ENCODE measurements at regions not wholly inside any gene's neighbourhood (a gene's known extent, or its start where the extent isn't known, plus 50 kb on each side); places are given as distances from the start of the nearest gene placed in this dataset.

- no peak for TF ChIP-seq POLR2A (IDR thresholded peaks at IDR 0.05; ENCODE audit: control extremely low read depth in 1 of 2, low read depth in 2 of 2, low read length in 2 of 2)
Observed at GRCh38 chrY:16601626-16602025, 1278.4 kb downstream of the CDY2B start (continued).

GRCh38 chrY:16572061-16572460 is 1308.0 kb downstream of the CDY2B start:
- H2BK120ac ChIP-seq (replicated peaks; ENCODE audit: low read depth, low read length): no peak overlapping the region
- no peaks in the 10 kb centered on the region for H3K79me2 ChIP-seq (ENCODE audit: control insufficient read depth in 1 of 2, insufficient read depth in 2 of 2, low read length in 2 of 2)
- H2AFZ ChIP-seq (ENCODE audit: low read length): no peak overlapping the region
- no peak overlapping the region for H3K9ac ChIP-seq (replicated peaks in 1 of 4; ENCODE audit: extremely low read depth in 1 of 4, low read depth in 3 of 4, low read length in 3 of 4)
- H3K56ac ChIP-seq (replicated peaks; ENCODE audit: insufficient read length, low read depth, low read length): no peak overlapping the region
- no peaks in the 10 kb centered on the region for H3K36me3 ChIP-seq (ENCODE audit: control insufficient read depth in 2 of 4, insufficient read depth in 4 of 4, low read length in 3 of 4)
- no peaks in the 10 kb centered on the region for H3K23me2 ChIP-seq (ENCODE audit: low read depth, low read length)
- H3K4ac ChIP-seq (replicated peaks; ENCODE audit: insufficient read length, low read depth, low read length): no peak overlapping the region
- no peak overlapping the region for H3K18ac ChIP-seq (ENCODE audit: extremely low read depth, low read length)
- CTCF ChIA-PET (ENCODE audit: partially characterized antibody): no interaction called here
- no peak overlapping the region for H3K4me2 ChIP-seq (ENCODE audit: insufficient read depth in 1 of 2, low read depth in 2 of 2, low read length in 2 of 2)
- no peak overlapping the region for H2BK5ac ChIP-seq (ENCODE audit: low read depth, low read length)
- H4K20me1 ChIP-seq (replicated peaks in 1 of 2; ENCODE audit: control insufficient read depth in 1 of 2, insufficient read depth in 2 of 2, low read length in 2 of 2): no peaks in the 10 kb centered on the region
- no peak overlapping the region for H2BK15ac ChIP-seq (ENCODE audit: low read length)
- H3K4me1 ChIP-seq (replicated peaks in 1 of 4; ENCODE audit: control insufficient read depth in 3 of 4, insufficient read depth in 4 of 4, low read length in 3 of 4): no peaks in the 10 kb centered on the region
- no peak overlapping the region for H4K5ac ChIP-seq (ENCODE audit: insufficient read length, low read depth, low read length)
- POLR2A ChIA-PET (ENCODE audit: partially characterized antibody): no interaction called here
- H3K27ac ChIP-seq (ENCODE audit: low read depth, low read length): no peak overlapping the region
- WGBS, 2 experiments (ENCODE audit: extremely low coverage in 1 of 2, insufficient coverage in 1 of 2, insufficient read length in 1 of 2, insufficient replicate concordance in 2 of 2, low coverage in 1 of 2, low lambda C conversion rate in 2 of 2, missing lambda C conversion rate in 1 of 2): 86% methylated on average over 1 of the region's 3 CpGs; no CpG with 5 or more reads in 1 of the 2 experiments
- no peak overlapping the region for H2BK20ac ChIP-seq (ENCODE audit: low read length)
- FAIRE-seq (no peak), DNase-seq (ENCODE audit: low read depth in 1 of 2, low spot score in 2 of 2) (no peak)
- H3K9me3 ChIP-seq (ENCODE audit: insufficient read depth in 2 of 2, low read depth in 1 of 2, low read length in 1 of 2): no peaks in the 10 kb centered on the region
- no peaks in the 10 kb centered on the region for H3K27me3 ChIP-seq (replicated peaks in 1 of 4; ENCODE audit: control insufficient read depth in 3 of 4, extremely low read depth in 1 of 4, insufficient read depth in 3 of 4, low read length in 3 of 4)
- no peak overlapping the region for H2BK12ac ChIP-seq (ENCODE audit: low read depth, low read length)
- H2AK5ac ChIP-seq (ENCODE audit: low read depth, low read length): no peak overlapping the region
- H3K14ac ChIP-seq (ENCODE audit: insufficient read length): no peak overlapping the region
- H4K8ac ChIP-seq (ENCODE audit: extremely low read depth, insufficient read depth, low read length): no peak overlapping the region
- no peak overlapping the region for H3K4me3 ChIP-seq (ENCODE audit: extremely low read depth in 1 of 4, insufficient read depth in 2 of 4, low read depth in 3 of 4, low read length in 4 of 4)
- H3K79me1 ChIP-seq (ENCODE audit: low read depth, low read length): no peaks in the 10 kb centered on the region
- no peak overlapping the region for H3K23ac ChIP-seq (ENCODE audit: insufficient read length)
- H4K91ac ChIP-seq (replicated peaks; ENCODE audit: insufficient read length, low read length): no peak overlapping the region
- TF ChIP-seq CHD1 (IDR thresholded peaks at IDR 0.05; ENCODE audit: low read depth, low read length): no peak
- no peak for TF ChIP-seq BACH1 (IDR thresholded peaks at IDR 0.05; ENCODE audit: low read length)
- TF ChIP-seq CBX8 (IDR thresholded peaks at IDR 0.05; ENCODE audit: borderline replicate concordance, low read depth, low read length): no peak
- no peak for TF ChIP-seq RAD21 (IDR thresholded peaks at IDR 0.05 in 1 of 2, conservative IDR thresholded peaks at IDR 0.05 in 1 of 2; ENCODE audit: low read depth in 2 of 2, low read length in 2 of 2)
- TF ChIP-seq KDM1A (IDR thresholded peaks at IDR 0.05; ENCODE audit: borderline replicate concordance, low read length): no peak
- no peak for TF ChIP-seq SUZ12 (IDR thresholded peaks at IDR 0.05; ENCODE audit: low read length)
- no peak for TF ChIP-seq BRCA1 (IDR thresholded peaks at IDR 0.05; ENCODE audit: low read depth, low read length)
- no peak for TF ChIP-seq SIRT6 (IDR thresholded peaks at IDR 0.05; ENCODE audit: low read length)
- TF ChIP-seq CEBPB (IDR thresholded peaks at IDR 0.05; ENCODE audit: low read depth, low read length): no peak
- TF ChIP-seq EP300 (IDR thresholded peaks at IDR 0.05; ENCODE audit: borderline replicate concordance in 1 of 2, low read depth in 2 of 2, low read length in 2 of 2): no peak
- TF ChIP-seq GTF2F1 (IDR thresholded peaks at IDR 0.05; ENCODE audit: borderline replicate concordance, low read depth, low read length): no peak
- TF ChIP-seq JUN (IDR thresholded peaks at IDR 0.05; ENCODE audit: low read depth, low read length): no peak
- no peak for TF ChIP-seq YY1 (IDR thresholded peaks at IDR 0.05; ENCODE audit: low read depth, low read length)
- no peak for TF ChIP-seq POLR2A (IDR thresholded peaks at IDR 0.05; ENCODE audit: control extremely low read depth in 1 of 2, low read depth in 2 of 2, low read length in 2 of 2)
